ENCODE measurements at regions not wholly inside any gene's neighbourhood (a gene's known extent, or its start where the extent isn't known, plus 50 kb on each side); places are given as distances from the start of the nearest gene placed in this dataset.
"Not testable (repeated sequence)": the region's sequence is repeated elsewhere in the genome, so short reads cannot be mapped to it uniquely, and the experiment has no call there.

DNA sequence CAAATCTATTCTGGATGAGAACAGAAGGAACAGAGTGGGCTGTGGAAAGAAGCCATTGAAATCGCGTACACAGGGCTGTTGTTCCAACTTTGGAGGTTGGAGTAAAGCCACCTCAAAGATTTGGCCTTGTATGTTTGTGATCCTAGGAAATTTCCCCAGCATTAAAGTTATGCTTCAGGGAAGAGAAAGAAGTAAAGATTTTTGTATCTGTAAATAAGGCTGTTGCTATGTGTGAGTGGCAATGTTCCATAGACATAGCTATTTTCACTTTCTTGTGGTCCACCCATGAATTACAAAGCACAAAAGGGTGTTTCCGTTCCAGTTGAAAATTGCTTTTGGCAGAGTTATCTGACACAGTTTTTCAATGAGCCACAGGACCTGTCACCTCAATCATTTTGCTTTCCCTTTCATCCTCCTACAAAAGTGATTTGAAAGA lies 321.3 kb downstream of the TFAP2B start:
- no peak for DNase-seq (ENCODE audit: low spot score)

DNA sequence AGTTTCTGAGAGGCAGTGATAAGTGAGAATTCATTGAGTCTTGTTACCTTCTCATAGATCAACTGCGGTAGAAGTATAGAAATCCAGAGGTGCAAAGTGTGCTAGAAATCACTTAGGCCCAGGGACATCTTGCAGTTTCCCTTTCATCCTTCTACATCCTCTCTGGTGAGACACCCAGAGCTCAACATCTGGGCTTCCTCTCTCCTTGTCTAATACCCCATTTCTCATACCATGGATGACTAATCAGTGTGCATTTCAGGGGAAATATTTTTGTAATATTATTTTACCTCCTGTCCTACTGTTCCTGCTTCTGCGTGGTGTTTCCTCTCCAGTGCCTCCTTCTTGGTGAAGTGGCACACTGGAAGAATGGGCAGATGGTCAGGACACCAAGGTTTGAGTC lies 322.4 kb downstream of the TFAP2B start:
- no peak for DNase-seq (ENCODE audit: low spot score)

- DNase-seq (ENCODE audit: low spot score): no peak
Observed at GRCh38 chr6:51147756-51148155, 329.1 kb downstream of the TFAP2B start.

GRCh38 chr6:51152594-51152993 lies 333.9 kb downstream of the TFAP2B start:
- no peak for DNase-seq (ENCODE audit: low spot score)

DNA sequence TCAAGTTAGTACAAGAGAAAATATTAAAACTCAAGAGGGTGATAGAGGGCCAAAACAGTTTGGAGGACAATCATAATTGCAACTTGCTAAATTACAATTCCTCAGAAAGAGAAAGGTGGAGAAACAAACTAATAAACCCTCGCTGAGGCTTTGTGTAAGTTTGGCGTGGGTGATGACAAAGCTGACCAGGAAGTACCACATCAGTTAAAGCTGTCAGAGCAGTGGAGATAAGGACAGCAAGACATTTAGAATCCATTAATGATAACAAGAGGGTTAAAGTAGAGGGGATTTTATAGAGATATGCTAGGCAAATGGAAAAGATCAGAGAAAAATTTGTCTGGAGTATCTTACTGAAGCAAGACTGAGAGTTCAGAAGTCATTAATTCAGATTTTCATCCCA lies 334.4 kb downstream of the TFAP2B start:
- no peak for DNase-seq (ENCODE audit: low spot score)

GRCh38 chr6:51154925-51155324 lies 336.3 kb downstream of the TFAP2B start:
- DNase-seq (ENCODE audit: low spot score): not testable (repeated sequence)

DNA sequence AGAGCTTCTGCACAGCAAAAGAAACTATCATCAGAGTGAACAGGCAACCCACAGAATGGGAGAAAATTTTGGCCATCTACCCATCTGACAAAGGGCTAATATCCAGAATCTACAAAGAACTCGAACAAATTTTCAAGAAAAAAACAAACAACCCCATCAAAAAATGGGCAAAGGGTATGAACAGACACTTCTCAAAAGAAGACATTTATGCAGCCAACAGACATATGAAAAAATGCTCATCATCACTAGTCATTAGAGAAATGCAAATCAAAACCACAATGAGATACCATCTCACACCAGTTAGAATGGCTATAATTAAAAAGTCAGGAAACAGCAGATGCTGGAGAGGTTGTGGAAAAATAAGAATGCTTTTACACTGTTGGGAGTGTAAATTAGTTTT lies 340.6 kb downstream of the TFAP2B start:
- DNase-seq (ENCODE audit: low spot score): not testable (repeated sequence)

DNA sequence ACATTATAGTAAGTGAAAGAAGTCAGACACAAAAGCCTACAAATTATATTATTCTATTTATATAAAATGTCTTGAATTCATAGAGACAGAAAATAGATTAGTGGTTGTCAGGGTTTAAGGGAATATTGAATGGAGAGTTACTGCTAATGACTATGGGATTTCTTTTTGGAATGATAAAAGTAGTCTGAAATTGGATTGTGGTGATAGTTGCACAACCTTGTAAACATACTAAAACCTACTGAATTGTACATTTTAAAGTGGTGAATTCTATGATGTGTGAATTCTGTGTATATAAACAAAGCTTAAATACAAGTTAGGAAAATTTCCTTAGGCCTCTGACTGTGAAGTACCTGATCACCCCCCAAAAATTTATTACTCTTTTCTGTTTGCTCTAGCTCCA lies 343.1 kb downstream of the TFAP2B start:
- DNase-seq (ENCODE audit: low spot score): no peak

DNA sequence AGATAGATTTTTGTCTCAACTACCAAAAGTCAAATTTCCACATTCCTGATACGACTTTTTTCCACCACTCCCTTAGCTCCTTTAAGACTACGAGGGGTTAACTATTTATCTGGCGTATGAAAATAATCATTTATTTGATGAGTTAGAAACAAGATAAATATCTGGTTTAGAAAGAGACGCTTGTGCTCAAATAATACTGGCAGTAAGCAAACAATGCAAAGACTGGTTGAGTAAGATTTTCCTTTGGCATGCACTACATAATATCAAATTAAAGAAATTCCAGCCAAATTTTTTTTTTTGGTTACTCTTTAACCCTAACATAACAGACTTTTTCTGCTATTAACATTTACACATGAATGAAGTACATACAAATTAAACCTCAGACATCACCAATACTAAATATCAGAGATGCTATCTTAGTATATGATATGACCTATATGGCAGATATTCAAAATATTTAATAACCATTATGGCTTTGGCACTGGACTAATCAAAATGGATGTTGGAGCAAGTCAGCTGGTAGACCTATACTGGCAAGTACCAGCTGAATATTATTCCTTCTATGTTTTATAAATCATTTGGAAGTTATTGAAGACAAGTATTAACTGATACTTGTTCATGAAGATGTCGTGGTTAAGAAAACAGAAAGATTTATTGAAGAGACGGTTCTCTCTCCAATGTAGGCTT lies 345.3 kb downstream of the TFAP2B start:
- DNase-seq (ENCODE audit: low spot score): no peak

DNA sequence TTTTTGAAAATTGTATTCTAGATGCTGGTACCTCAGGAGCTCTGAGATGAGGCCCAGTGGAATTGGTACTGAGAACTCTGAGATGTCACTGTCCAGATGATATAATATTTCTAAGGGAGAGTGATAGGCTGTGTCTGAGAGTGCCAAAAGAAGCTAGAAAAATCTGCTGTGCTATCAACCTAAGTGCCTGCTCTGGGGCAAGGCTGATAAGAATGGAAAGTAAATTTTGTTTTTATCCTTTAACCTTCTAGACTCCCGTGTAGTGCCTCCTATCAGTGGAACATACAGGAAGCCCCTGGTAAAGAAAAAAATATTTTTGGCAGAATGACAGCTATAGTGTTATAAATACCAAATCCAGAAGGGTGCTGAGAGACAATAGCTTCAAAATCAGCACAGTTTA lies 348.2 kb downstream of the TFAP2B start:
- no peak for DNase-seq (ENCODE audit: low spot score)

DNA sequence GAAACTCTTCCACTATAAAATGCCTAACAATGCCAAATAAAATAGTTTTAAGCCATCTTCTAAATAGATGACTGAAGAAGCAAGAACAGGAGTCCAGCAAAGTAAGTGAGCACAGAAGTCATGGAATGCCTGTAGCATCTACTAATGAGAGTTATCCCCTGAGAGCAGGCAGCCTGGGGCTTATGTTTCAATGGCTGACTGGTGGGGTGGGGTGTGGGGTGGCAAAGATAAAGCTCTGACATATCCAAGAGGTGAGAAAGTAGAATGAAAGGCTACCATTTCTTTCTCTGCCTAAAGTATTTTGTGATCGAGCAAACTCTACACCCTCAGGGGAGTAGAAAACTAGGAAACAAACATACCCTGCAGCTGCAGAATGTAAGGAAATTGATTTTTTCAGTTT lies 348.8 kb downstream of the TFAP2B start:
- DNase-seq (ENCODE audit: low spot score): no peak

- DNase-seq (ENCODE audit: low spot score): no peak
Observed at GRCh38 chr6:51182827-51183226, 364.2 kb downstream of the TFAP2B start.

- no peak for DNase-seq (ENCODE audit: low spot score)
Observed at GRCh38 chr6:51184046-51184445, 365.4 kb downstream of the TFAP2B start.

DNA sequence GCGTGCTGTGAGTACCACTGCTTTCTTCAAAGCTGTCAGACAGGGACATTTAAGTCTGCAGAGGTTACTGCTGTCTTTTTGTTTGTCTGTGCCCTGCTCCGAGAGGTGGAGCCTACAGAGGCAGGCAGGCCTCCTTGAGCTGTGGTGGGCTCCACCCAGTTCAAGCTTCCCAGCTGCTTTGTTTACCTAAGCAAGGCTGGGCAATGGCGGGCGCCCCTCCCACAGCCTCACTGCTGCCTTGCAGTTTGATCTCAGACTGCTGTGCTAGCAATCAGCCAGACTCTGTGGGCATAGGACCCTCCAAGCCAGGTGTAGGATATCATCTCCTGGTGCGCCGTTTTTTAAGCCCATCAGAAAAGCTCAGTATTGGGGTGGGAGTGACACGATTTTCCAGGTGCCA lies 374.5 kb downstream of the TFAP2B start:
- not testable (repeated sequence) for DNase-seq (ENCODE audit: low spot score)

DNA sequence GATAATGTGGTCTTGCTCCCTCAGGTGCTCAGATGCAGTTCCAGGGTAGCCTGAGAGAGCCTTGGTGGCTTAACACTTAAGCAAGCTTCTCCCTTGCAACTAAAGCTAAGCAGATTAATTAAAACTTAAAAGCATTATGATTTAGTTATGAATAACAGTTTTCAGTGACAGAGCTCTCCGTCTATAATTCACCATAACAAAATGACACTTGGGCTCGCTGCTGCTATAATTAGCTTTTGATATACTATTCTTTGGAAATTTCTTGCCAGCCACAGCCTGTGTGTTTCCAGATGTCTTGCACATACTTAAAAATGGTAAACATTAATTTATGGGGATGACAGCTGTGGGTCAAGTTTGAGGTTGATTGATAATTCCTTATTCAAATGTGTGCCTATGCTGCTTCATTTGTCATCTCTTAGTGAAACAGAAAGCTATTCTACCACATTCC lies 380.5 kb downstream of the TFAP2B start:
- peak; percentile 6 for DNase-seq (ENCODE audit: low spot score)

DNA sequence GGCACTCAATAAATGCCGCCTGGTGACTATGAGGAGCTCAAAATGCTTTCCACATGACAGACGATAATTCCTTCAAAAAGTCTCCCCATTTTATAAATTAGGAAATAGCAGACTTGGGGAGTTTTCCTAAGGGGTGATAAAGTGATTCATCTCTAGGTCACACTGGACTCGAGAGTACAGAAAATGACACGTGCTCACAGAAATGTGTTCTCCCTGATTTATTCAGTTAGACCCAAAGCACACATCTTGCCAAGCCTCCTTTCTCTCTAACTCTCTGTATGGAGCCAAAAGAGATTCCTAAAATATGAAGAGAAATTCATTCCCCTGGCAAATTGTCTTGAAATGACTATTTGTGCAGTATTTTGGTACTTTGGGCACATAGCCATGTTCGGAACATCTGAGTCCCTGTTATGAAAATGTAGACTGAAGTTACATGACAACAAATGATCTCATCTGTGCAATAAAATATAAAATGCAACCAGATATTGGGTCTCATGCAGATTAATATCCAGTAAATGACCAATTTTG lies 381.1 kb downstream of the TFAP2B start:
- DNase-seq (ENCODE audit: low spot score): no peak

- DNase-seq (ENCODE audit: low spot score): no peak
Observed at GRCh38 chr6:51200676-51201075, 382.0 kb downstream of the TFAP2B start.

GRCh38 chr6:51202653-51203052 lies 384.0 kb downstream of the TFAP2B start:
- not testable (repeated sequence) for DNase-seq (ENCODE audit: low spot score)

GRCh38 chr6:51203504-51203903 lies 384.8 kb downstream of the TFAP2B start:
- no peak for DNase-seq (ENCODE audit: low spot score)

DNA sequence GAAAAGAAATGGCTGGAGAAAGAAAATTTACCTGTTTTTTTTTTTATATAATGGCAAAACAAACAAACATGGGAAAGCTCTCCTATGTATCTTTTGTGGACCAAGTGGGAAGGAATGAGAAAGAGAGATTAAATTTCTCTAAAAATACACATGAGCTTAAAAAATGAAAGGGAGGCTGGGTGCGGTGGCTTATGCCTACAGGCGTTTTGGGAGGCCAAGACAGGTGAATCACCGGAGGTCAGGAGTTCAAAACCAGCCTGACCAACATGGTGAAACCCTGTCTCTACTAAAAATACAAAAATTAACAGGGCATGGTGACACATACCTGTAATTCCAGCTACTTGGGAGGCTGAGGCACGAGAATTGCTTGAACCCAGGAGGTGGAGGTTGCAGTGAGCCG lies 388.0 kb downstream of the TFAP2B start:
- DNase-seq (ENCODE audit: low spot score): not testable (repeated sequence)

- DNase-seq (ENCODE audit: low spot score): no peak
Observed at GRCh38 chr6:51209651-51210050, 391.0 kb downstream of the TFAP2B start.

GRCh38 chr6:51213811-51214210 lies 395.1 kb downstream of the TFAP2B start:
- no peak for DNase-seq (ENCODE audit: low spot score)

- no peak for DNase-seq (ENCODE audit: low spot score)
Observed at GRCh38 chr6:51214442-51214841, 395.8 kb downstream of the TFAP2B start.

- DNase-seq (ENCODE audit: low spot score): no peak
Observed at GRCh38 chr6:51218181-51218580, 399.5 kb downstream of the TFAP2B start.

All from SK-N-DZ (cell line).